GM19239 (cell line): ENCODE measurements at regions not wholly inside any gene's neighbourhood (a gene's known extent, or its start where the extent isn't known, plus 50 kb on each side); places are given as distances from the start of the nearest gene placed in this dataset.
"Not testable (repeated sequence)": the region's sequence is repeated elsewhere in the genome, so short reads cannot be mapped to it uniquely, and the experiment has no call there.

ENCODE experiments used
- DNase-seq: peaks from one replicate; pipeline ENCODE4 v3.0.0; 2011; ENCODE audit warnings: low spot score; ENCODE audit not compliant: insufficient read length
- FAIRE-seq: peaks from 2 replicates; lab custom pipeline; 2011; peaks lifted over from hg19 to GRCh38; lab: Jason Lieb, UNC

- not testable (repeated sequence) for FAIRE-seq, DNase-seq
Measured at GRCh38 chrX:65891817-65892216, 148.1 kb downstream of the VSIG4 start.

DNA sequence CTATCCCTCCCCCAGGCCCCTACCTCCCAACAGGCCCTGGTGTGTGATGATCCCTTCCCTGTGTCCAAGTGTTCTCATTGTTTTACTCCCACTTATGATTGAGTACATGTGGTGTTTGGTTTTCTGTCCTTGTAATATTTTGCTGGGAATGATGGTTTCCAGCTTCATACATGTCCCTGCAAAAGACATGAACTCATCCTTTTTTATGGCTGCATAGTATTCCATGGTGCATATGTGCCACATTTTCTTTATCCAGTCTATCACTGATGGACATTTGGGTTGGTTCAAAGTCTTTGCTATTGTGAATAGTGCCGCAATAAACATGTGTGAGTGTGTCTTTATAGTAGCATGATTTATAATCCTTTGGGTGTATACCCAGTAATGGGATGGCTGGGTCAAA is 151.7 kb downstream of the VSIG4 start:
- not testable (repeated sequence) for DNase-seq, FAIRE-seq

DNA sequence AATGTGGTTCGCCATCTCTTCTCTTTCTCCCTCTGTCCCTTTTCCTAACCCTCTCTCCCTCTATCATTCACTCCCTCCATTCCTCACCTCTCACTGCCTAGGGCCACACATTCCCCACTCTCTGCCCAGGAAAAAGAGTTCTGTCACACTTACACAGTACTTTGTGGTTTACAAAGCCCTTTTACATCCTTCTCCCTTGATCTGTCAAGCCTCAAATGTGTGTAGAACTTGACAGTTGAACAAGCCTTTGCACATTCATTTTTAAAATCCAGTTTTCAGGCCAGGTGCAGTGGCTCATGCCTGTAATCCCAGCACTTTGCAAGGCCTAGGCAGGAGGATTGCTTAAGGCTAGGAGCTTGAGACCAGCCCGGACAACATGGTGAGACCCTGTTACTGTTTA is 156.3 kb downstream of the VSIG4 start:
- no peak for FAIRE-seq

DNA sequence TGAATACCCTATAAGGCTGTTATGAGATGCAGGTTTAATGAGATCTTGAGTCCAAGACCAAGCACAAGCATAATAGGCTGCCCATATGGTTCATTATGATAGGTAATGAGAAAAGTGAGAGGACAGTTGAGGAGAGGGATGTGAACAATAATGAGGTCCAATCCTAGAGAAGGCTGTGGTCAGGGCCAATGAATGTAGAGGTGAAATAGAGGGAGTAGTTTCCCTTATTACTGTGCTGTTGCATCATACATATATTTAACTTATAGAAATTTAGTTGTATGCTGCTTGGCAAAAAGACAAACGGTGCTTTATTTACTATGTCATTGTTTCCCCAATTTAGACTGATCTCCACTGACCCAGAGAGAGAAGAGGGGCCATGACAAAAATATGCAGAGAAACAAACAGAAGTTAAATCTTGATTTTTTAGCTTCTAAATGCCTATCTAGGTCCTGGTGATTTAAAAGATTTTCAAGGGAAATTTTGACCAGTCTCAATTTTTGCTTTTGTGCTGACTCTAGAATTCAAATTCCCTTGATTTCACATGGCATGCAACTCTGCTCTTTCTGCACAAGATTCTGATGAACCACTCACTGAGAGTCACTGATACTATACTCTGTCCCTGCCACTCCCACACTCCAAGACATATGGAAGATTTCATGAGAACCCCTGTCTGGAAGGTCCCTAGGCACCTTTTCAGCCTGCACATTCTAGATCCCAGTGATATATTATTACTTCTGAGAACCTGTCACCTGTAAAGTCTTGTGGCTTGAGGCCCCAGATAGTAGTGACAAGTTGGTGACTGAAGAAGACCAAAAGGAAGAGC is 159.7 kb downstream of the VSIG4 start:
- FAIRE-seq: no peak
- no peak for DNase-seq

More for the DNA sequence above, 156.3 kb downstream of the VSIG4 start:
- DNase-seq: no peak

DNA sequence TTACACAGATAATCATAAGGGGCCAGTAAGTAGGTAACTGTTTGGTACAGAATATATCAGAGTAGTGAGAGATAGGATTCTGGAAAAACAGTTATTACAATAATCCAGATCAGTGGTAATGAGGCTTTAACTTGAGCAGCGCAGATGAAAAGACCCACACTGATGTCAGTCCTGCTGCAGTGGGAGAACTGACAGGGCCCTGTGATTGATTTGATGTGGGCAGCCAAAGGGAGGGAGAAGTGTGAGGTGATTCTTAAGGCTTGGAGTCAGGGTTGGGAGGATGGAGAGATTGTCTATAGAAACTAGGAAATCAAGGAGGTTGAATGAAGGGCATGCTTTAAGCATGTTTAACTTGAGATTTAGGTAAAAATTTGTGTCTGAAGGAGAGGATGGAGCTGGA is 161.4 kb downstream of the VSIG4 start:
- FAIRE-seq (no peak), DNase-seq (no peak)

- no peak for FAIRE-seq
- DNase-seq: no peak
Measured at GRCh38 chrX:65877953-65878352, 161.9 kb downstream of the VSIG4 start.

GRCh38 chrX:65875614-65876013 is 164.3 kb downstream of the VSIG4 start:
- not testable (repeated sequence) for DNase-seq, FAIRE-seq

DNA sequence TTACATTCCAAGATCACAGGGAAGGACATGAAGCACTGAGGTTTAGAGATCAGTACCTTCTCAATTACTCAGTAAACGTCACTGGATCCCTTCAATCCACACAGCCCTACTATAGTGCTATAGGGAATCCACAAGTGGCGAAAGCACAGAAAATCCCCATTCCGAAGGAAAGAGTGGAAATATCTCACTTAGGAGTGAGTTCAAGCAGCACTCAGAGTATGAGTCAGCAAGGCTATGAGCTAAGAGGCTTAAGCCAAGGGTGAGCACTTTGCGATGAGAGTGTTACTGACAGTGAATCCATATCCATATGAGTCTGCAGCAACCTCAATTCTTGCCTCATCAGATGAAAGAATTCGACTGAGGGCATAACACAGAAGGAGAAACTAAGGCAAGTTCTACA is 165.1 kb downstream of the VSIG4 start:
- FAIRE-seq: no peak
- DNase-seq: no peak

- FAIRE-seq (peak; percentile 49), DNase-seq (no peak)
Measured at GRCh38 chrX:65874110-65874509, 165.8 kb downstream of the VSIG4 start.

DNA sequence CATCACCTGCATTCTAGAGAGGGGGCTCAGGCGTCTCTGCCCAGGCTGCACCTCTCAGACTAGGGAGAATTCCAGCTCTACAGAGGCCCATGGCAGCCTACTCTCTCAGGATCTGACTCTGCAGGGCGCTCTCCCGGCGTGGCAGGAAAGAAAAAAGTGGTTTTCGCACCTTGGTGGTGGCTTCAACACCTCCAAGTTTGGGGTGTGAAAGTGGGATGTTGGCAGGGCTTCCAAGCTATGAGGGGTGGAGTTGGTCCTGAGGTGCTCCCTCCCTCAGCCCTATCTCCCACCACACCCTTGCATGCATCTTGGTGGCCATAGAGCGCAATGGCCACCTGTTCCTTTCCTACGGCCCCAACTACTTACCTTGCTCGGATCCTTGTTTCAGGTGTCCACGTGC is 166.5 kb downstream of the VSIG4 start:
- no peak for DNase-seq
- FAIRE-seq: no peak

- peak; percentile 96 for FAIRE-seq
Measured at GRCh38 chrX:65871671-65872311, 168.1 kb downstream of the VSIG4 start.

DNA sequence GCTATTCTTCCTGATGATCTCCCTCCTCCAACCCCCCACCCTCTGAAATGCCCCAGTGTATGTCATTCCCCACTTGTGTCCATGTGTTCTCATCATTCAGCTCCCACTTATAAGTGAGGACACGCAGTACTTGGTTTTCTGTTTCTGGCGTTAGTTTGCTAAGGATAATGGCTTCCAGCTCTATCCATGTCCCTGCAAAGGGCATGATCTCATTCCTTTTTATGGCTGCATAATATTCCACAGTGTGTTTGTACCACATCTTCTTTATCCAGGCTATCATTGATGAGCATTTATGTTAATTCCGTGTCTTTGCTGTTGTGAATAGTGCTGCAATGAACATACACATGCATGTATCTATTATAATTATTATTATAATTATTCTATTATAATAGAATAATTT is 169.3 kb downstream of the VSIG4 start:
- DNase-seq: not testable (repeated sequence)
- peak; percentile 68 for FAIRE-seq

More at GRCh38 chrX:65871671-65872311, 168.1 kb downstream of the VSIG4 start:
- no peak for DNase-seq

DNA sequence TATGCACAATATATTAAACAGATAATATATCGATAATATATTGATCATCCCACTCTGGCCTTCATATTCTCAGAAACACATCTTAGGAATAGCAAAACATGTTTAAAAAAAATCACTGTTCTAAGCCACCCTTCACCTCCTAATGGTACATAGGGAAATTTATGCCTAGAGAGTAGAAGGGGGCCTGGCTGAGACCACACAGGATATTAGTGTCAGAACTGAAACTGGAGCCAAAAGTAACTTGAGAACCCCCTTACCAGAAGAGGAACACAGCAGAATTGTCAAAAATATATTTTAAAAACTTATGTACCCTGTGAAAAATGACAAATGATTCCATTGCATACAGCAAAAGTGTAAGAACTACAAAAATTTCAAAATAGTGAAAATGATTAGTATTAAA is 173.1 kb downstream of the VSIG4 start:
- FAIRE-seq: peak; percentile 69
- no peak for DNase-seq

GRCh38 chrX:65866146-65866545 is 173.7 kb downstream of the VSIG4 start:
- FAIRE-seq: peak; percentile 97
- DNase-seq: no peak

DNA sequence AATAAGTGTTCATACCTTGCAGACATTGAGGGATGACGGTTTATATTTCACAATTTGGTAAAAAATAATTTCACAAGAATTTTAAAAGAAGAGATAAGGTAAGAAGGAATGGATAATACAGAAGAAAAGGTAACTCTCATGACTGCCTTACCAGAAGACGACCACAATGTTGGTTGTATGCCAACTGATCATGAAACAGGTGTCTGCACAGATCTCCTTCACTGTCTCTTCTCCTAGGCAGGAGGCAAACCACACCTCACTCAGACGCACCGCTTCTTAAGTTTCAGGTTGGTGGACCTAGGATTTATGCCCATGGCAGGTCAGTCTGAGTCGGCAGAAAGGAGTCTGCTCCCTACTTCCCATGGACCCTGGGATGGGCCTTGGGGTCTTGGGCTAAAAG is 177.2 kb downstream of the VSIG4 start:
- no peak for FAIRE-seq
- DNase-seq: no peak

DNA sequence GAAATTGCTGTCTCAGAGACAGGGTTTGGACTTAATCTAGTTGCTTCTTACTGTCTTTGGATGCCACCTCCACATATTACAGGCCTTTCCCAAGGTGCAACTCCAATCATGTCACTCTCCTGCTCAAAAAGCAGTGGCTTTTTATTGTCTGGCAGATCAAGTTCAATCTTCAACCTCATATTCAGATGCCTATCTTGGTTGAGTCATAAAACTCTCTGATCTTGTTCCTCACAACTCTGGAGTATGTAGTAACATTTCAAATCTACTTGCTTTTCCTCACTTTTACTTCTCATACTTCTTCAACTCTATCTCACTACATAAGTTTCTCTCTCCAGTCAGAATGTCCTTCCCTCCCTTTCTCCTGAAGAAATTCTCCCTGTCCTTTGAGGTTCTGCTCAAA is 180.6 kb downstream of the VSIG4 start:
- DNase-seq (no peak), FAIRE-seq (peak; percentile 31)

DNA sequence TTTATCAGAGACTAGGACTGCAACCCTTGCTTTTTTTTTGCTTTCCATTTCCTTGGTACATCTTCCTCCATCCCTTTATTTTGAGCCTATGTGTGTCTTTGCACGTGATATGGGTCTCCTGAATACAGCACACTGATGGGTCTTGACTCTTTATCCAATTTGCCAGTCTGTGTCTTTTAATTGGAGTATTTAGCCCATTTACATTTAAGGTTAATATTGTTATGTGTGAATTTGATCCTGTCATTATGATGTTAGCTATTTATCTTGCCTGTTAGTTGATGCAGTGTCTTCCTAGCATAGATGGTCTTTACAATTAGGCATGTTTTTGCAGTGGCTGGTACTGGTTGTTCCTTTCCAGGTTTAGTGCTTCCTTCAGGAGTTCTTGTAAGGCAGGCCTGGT is 185.4 kb downstream of the VSIG4 start:
- not testable (repeated sequence) for FAIRE-seq, DNase-seq

DNA sequence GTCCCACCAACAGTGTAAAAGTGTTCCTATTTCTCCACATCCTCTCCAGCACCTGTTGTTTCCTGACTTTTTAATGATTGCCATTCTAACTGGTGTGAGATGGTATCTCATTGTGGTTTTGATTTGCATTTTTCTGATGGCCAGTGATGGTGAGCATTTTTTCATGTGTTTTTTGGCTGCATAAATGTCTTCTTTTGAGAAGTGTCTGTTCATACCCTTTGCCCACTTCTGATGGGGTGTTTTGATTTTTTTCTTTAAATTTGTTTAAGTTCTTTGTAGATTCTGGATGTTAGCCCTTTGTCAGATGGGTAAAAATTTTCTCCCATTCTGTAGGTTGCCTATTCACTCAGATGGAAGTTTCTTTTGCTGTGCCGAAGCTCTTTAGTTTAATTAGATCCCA is 183.9 kb downstream of the MSN start:
- FAIRE-seq, DNase-seq: not testable (repeated sequence)

DNA sequence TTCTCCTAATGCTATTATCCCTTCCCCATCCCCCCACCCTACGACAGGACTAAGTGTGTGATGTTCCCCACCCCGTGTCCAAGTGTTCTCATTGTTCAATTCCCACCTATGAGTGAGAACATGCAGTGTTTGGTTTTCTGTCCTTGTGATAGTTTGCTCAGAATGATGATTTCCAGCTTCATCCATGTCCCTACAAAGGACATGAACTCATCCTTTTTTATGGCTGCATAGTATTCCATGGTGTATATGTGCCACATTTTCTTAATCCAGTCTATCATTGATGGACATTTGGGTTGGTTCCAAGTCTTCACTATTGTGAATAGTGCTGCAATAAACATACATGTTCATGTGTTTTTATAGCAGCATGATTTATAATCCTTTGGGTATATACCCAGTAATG is 183.4 kb downstream of the MSN start:
- not testable (repeated sequence) for FAIRE-seq, DNase-seq

DNA sequence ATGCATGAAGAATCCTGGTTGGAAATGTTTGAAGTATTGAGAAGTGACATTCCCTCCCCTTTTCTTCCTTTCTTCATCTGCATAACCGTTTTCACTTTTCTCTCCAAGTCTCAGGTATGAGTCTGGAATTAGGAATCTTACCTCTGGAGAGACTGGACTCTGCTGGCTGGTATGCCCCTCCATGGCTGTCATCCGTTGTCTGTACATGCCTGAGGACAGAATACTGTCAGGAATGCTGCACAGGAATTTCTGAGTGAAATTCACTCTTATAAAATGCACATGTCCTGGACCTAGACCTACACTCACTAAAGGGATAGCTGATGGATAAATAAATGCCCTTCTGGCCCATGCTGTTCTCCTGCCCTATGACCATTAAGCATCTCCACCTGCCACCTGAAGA is 179.5 kb downstream of the MSN start:
- FAIRE-seq (no peak), DNase-seq (no peak)

GRCh38 chrX:65841263-65841662 is 173.8 kb downstream of the MSN start:
- peak; percentile 84 for FAIRE-seq

More at GRCh38 chrX:65841263-65841662, 173.8 kb downstream of the MSN start:
- no peak for DNase-seq
